Naive thymus-derived CD8-positive, alpha-beta T cell (primary cell): ENCODE measurements at regions not wholly inside any gene's neighbourhood (a gene's known extent, or its start where the extent isn't known, plus 50 kb on each side); places are given as distances from the start of the nearest gene placed in this dataset.

ENCODE experiments used
- ATAC-seq, 2 donors: fragments of 150-1000 bp; cut with Tn5 transposase in 1 of 2; sonication (Bioruptor Pico), chemical (Tn5 transposase) in 1 of 2; 1 replicate in 1 of 2; 2 replicates in 1 of 2; pipeline ENCODE4 v1.10.0; 2021; ENCODE audit warnings: mild to moderate bottlenecking in 2 of 2, moderate library complexity in 2 of 2
- POLR2A ChIA-PET: fragments of 350-600 bp; sonication (Branson Sonifier 250); formaldehyde crosslinking; loops from one replicate; lab custom pipeline; 2021; ENCODE audit warnings: antibody characterized with exemption; lab: Charles Lee
- DNase-seq, 10 donors: peaks; one replicate each; pipeline versions ENCODE4 v3.0.0 to v3.0.0-alpha.2; 2020 to 2022
- H3K27ac Mint-ChIP-seq, 10 donors: one replicate each; pipeline ENCODE4 v1.8.0; 2020 to 2022; ENCODE audit warnings: mild to moderate bottlenecking in 10 of 10, mixed read lengths in 10 of 10, moderate library complexity in 4 of 10, inconsistent platforms in 1 of 10
- H3K27me3 Mint-ChIP-seq, 5 donors: one replicate each; pipeline ENCODE4 v1.8.0; 2021 to 2022; ENCODE audit warnings: mixed read lengths in 5 of 5
- H3K36me3 Mint-ChIP-seq, 3 donors: one replicate each; pipeline ENCODE4 v1.8.0; 2020 to 2022; ENCODE audit warnings: mixed read lengths in 3 of 3, mild to moderate bottlenecking in 2 of 3, inconsistent platforms in 1 of 3
- H3K4me1 Mint-ChIP-seq, 4 donors: one replicate each; pipeline ENCODE4 v1.8.0; 2021 to 2022; ENCODE audit warnings: mixed read lengths in 4 of 4
- H3K4me3 Mint-ChIP-seq, 10 donors: one replicate each; pipeline ENCODE4 v1.8.0; 2020 to 2022; ENCODE audit warnings: mild to moderate bottlenecking in 10 of 10, mixed read lengths in 10 of 10, moderate library complexity in 6 of 10, inconsistent platforms in 1 of 10
- H3K9me3 Mint-ChIP-seq, 9 donors: one replicate each; pipeline ENCODE4 v1.8.0; 2020 to 2022; ENCODE audit warnings: mixed read lengths in 9 of 9, mild to moderate bottlenecking in 3 of 9, inconsistent platforms in 1 of 9, moderate library complexity in 1 of 9

- H3K4me1 Mint-ChIP-seq = no peaks in the 10 kb centered on the region
- no peaks in the 10 kb centered on the region for H3K27me3 Mint-ChIP-seq
- no peak overlapping the region for H3K27ac Mint-ChIP-seq
- H3K9me3 Mint-ChIP-seq = peaks cover 0 to 51% (median 10%) of the 10 kb centered on the region in 9 donors
- H3K4me3 Mint-ChIP-seq = no peak overlapping the region
- POLR2A ChIA-PET = no interaction called here
- DNase-seq (no peak), ATAC-seq (no peak)
- H3K36me3 Mint-ChIP-seq = peaks cover 0 to 6% (median 0%) of the 10 kb centered on the region in 3 donors
Measured at GRCh38 chr1:177451191-177451590, 280.4 kb downstream of the BRINP2 start.

DNA sequence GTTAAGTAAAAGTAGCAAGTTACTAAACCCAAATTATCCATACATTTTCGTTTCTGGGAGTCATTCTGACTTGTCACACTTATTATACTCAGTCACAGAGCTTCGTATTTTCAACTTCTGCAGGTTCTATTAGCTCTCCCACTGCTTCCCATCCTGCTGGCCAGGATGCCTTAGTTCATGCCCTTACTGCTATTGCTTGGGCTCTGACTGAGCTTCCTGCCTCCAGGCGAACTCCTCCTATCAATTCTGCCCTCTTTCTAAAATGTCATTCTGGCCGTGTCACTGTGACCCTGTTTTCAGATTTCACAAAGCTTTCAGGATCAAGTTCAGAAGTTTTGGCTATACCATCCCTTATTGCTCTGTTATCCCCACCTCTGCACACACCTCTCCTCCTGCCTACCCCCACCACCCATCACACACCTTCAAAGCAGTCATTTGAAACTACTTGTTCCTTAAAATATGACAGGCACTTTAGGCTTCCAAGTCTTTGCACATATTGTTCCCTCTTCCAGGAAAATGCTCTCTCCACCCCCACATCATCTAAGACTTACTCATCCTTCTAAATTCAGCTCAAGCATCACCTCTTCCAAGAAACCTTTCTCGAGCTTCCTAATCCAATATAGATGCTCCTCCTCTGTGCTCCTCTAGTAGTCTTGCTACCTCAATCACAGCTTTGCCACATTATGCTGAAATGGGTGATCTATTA lies 278.0 kb downstream of the BRINP2 start:
- Mint-ChIP-seq H3K36me3 (peaks cover 0 to 6% (median 0%) of the 10 kb centered on the region in 3 donors), H3K4me3 (no peak overlapping the region), H3K4me1 (no peaks in the 10 kb centered on the region), H3K9me3 (peaks cover 0 to 38% (median 8%) of the 10 kb centered on the region in 9 donors), H3K27me3 (no peaks in the 10 kb centered on the region), H3K27ac (no peak overlapping the region)
- no peak for DNase-seq
- ATAC-seq = no peak
- POLR2A ChIA-PET = no interaction called here

DNA sequence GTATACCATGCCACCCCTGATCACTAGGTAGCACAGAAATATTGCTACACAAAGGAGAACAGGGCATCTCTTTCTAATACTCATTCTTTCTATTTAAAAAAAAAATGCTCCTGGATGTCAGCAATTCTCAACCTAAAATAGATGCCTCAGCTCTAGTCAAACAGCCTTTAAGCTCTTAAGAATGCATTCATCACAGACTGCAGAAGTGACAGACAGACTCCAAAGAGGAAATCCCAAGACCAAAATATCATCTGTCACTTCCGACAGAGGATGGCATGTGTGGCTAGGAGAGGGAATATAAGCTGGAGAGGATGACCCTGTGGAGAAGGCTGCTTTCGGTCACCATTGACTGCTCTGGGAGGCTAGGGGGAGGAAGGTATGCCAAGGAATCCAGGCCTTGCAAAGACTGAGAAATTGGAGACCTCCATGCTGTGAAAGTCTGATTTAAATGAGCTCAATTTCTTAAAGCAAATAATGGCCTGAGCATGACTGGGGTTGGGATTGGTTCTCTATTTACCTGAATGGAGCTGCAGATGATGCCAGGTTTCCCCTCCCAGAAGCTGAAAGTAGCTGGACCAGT lies 277.4 kb downstream of the BRINP2 start:
- Mint-ChIP-seq H3K27me3 (no peaks in the 10 kb centered on the region), H3K9me3 (peaks cover 0 to 31% (median 4%) of the 10 kb centered on the region in 9 donors), H3K4me3 (no peak overlapping the region), H3K27ac (no peak overlapping the region), H3K4me1 (no peaks in the 10 kb centered on the region), H3K36me3 (peaks cover 0 to 6% (median 0%) of the 10 kb centered on the region in 3 donors)
- POLR2A ChIA-PET = no interaction called here
- ATAC-seq = no peak
- no peak for DNase-seq

DNA sequence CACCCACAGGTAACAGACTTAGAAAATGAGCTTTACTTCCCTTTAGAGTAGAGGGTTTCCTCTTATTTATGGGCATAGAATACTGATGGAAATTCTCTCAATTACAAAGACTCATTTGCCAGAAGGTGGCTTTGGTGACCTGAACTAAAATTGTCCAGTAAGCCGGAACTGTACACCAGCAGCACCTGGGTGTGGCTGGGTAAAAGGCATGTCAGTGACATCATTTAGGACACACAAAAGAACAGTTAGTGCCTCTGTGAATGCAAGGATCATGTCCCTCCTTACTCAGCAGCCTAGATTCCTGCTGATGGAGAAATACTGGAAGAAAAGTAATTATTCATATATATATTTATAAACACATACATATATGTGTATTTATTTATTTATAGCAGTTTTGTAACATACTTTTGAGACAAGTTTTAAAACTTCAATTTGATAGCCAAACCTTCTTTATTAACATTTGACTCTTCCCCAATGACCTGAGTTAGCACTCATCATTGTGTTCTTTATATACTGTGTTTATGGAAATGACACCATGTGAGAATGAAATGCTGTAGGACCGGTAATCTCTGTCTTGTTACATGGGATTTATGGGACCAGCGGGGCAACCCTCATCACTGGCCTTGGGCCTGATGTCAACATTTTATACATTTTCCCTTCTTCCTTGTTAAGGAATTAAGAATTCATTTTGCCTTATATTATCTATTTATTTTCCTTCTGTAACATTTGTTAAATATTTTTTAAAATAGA lies 274.4 kb downstream of the BRINP2 start:
- ATAC-seq = no peak

GRCh38 chr1:177443003-177443402 lies 272.2 kb downstream of the BRINP2 start:
- POLR2A ChIA-PET = no interaction called here
- Mint-ChIP-seq H3K36me3 (no peaks in the 10 kb centered on the region), H3K27me3 (no peaks in the 10 kb centered on the region), H3K4me3 (no peak overlapping the region), H3K27ac (no peak overlapping the region), H3K9me3 (peaks cover 0 to 10% (median 0%) of the 10 kb centered on the region in 9 donors), H3K4me1 (no peaks in the 10 kb centered on the region)
- ATAC-seq = no peak
- DNase-seq = no peak

More for the DNA sequence above, 274.4 kb downstream of the BRINP2 start:
- peaks cover 0 to 23% (median 2%) of the 10 kb centered on the region in 9 donors for H3K9me3 Mint-ChIP-seq
- no peak for DNase-seq
- no peak overlapping the region for H3K4me3 Mint-ChIP-seq
- no peaks in the 10 kb centered on the region for H3K27me3 Mint-ChIP-seq
- H3K4me1 Mint-ChIP-seq = no peaks in the 10 kb centered on the region
- H3K36me3 Mint-ChIP-seq = peaks cover 0 to 6% (median 0%) of the 10 kb centered on the region in 3 donors
- POLR2A ChIA-PET = no interaction called here
- H3K27ac Mint-ChIP-seq = no peak overlapping the region

DNA sequence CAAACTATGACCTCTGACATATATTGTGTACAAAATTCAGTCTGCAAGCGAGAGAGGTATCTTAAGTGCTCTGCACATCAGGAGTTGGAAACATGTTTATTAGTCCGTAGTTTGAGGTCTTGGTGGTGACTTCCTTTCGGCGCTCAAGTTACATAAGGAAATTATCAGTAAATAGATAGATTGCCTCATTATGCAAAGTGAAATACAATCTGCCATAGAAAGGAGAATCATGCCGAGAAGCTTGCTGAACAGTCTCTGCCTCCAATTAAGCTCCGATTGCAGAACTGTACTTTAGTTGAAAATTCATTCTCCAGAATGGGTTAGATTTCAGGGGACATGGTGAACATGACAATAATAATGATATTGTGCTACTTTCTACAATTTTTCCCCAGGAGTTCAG lies 271.8 kb downstream of the BRINP2 start:
- Mint-ChIP-seq H3K36me3 (no peaks in the 10 kb centered on the region), H3K27ac (no peak overlapping the region), H3K4me1 (no peaks in the 10 kb centered on the region), H3K27me3 (no peaks in the 10 kb centered on the region), H3K9me3 (peaks cover 0 to 10% (median 0%) of the 10 kb centered on the region in 9 donors), H3K4me3 (no peak overlapping the region)
- POLR2A ChIA-PET = no interaction called here
- DNase-seq (no peak), ATAC-seq (no peak)

DNA sequence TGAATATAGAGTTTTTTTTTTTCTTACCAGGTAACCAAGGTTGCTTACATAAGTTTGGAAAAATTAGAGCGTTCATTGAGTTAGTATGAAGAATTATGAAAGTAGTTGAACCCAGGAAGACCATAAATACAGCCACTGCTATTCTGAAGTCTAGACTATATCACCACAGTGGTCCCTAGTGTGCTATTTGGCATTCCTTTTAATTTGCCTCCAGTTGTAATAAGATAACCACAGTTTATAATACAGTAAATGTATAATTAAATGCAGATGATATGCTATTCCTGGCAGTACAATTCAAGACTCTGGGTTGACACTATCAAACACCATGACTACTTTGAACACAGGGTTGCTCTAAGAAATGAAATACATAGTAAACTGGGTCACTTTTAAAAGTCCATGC lies 270.5 kb downstream of the BRINP2 start:
- Mint-ChIP-seq H3K27ac (no peak overlapping the region), H3K27me3 (no peaks in the 10 kb centered on the region), H3K4me1 (no peaks in the 10 kb centered on the region), H3K4me3 (no peak overlapping the region), H3K36me3 (no peaks in the 10 kb centered on the region), H3K9me3 (peaks cover 0 to 10% (median 0%) of the 10 kb centered on the region in 9 donors)
- ATAC-seq (no peak), DNase-seq (no peak)
- POLR2A ChIA-PET = no interaction called here

DNA sequence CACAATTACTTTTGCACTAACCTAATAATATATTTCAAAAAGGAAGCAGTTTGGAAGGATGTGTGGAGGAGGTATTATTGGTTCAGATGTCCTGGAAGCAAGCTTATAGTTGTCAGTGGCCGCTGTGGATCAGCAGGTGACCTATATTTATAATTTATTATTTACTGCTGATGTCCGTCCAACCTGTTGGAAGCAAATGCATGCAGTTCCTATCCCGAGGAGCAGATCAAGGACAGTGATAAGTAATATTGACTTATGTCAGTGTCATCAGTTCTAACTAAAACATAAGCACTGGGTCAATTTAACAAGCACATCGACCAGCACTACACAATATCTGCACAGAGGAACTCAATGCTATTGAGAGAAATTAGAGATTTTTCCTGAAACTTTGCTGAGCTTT lies 270.1 kb downstream of the BRINP2 start:
- ATAC-seq (no peak), DNase-seq (no peak)
- Mint-ChIP-seq H3K27me3 (no peaks in the 10 kb centered on the region), H3K4me3 (no peak overlapping the region), H3K9me3 (peaks cover 0 to 10% (median 0%) of the 10 kb centered on the region in 9 donors), H3K27ac (no peak overlapping the region), H3K36me3 (no peaks in the 10 kb centered on the region), H3K4me1 (no peaks in the 10 kb centered on the region)
- POLR2A ChIA-PET = no interaction called here

DNA sequence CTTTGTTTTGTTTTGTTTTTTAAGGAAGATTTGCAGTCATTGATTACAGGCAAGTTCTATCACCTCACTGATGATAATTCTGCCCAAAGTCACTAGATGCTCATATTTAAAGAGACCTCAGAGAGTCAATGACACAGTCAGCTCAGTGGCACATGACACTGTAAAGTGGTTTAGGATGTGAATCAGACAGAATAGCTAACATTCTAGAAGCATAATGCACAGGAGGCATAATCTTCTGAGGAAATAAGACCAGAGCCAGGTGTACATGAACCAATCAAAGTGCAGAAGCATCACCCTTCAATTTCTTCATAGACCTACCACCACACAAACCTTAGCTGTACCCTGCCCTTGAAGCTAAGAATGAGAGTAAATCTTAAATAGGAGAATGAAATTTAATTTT lies 268.5 kb downstream of the BRINP2 start:
- ATAC-seq = no peak

GRCh38 chr1:177435364-177435763 lies 264.6 kb downstream of the BRINP2 start:
- H3K36me3 Mint-ChIP-seq = no peaks in the 10 kb centered on the region
- ATAC-seq = no peak
- POLR2A ChIA-PET = no interaction called here

More for the DNA sequence above, 268.5 kb downstream of the BRINP2 start:
- Mint-ChIP-seq H3K9me3 (peaks cover 0 to 7% (median 0%) of the 10 kb centered on the region in 9 donors), H3K4me1 (no peaks in the 10 kb centered on the region), H3K27me3 (no peaks in the 10 kb centered on the region), H3K27ac (no peak overlapping the region), H3K36me3 (no peaks in the 10 kb centered on the region), H3K4me3 (no peak overlapping the region)
- POLR2A ChIA-PET = no interaction called here
- no peak for DNase-seq

GRCh38 chr1:177432897-177433296 lies 262.1 kb downstream of the BRINP2 start:
- H3K27ac Mint-ChIP-seq = no peak overlapping the region
- no peaks in the 10 kb centered on the region for H3K4me1 Mint-ChIP-seq
- H3K27me3 Mint-ChIP-seq = no peaks in the 10 kb centered on the region

More at GRCh38 chr1:177435364-177435763, 264.6 kb downstream of the BRINP2 start:
- Mint-ChIP-seq H3K4me3 (no peak overlapping the region), H3K4me1 (no peaks in the 10 kb centered on the region), H3K9me3 (peaks cover 0 to 7% (median 0%) of the 10 kb centered on the region in 9 donors), H3K27me3 (no peaks in the 10 kb centered on the region), H3K27ac (no peak overlapping the region)
- no peak for DNase-seq

DNA sequence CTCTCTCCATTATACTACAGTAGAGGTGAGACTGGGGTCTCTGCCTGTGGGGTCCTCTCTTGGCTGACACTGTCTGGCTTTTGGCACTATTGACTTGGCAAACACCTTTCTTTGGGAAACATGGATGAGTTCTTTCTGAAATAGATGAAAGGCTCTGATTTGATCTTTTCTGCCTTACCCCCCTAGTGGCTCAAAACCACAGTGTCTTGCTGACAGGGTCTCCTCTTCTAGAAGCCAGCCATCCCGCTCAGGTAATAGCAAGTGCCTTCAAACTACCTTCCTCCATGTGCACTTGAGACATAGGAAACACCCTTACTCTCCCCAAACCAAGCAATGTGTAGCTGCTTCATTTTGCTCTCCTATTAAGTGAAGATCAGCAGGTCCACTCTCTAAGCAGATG lies 260.4 kb downstream of the BRINP2 start:
- Mint-ChIP-seq H3K9me3 (peaks cover 0 to 8% (median 2%) of the 10 kb centered on the region in 9 donors), H3K27ac (no peak overlapping the region), H3K36me3 (no peaks in the 10 kb centered on the region), H3K27me3 (no peaks in the 10 kb centered on the region), H3K4me3 (no peak overlapping the region), H3K4me1 (no peaks in the 10 kb centered on the region)
- ATAC-seq (no peak), DNase-seq (no peak)
- POLR2A ChIA-PET = no interaction called here

More at GRCh38 chr1:177432897-177433296, 262.1 kb downstream of the BRINP2 start:
- H3K36me3 Mint-ChIP-seq = no peaks in the 10 kb centered on the region
- no peak for ATAC-seq
- no peak overlapping the region for H3K4me3 Mint-ChIP-seq
- DNase-seq = no peak
- peaks cover 0 to 7% (median 0%) of the 10 kb centered on the region in 9 donors for H3K9me3 Mint-ChIP-seq
- POLR2A ChIA-PET = no interaction called here

- DNase-seq (no peak), ATAC-seq (no peak)
- Mint-ChIP-seq H3K9me3 (peaks cover 0 to 7% (median 0%) of the 10 kb centered on the region in 9 donors), H3K4me3 (no peak overlapping the region), H3K4me1 (no peaks in the 10 kb centered on the region), H3K27ac (no peak overlapping the region), H3K36me3 (no peaks in the 10 kb centered on the region), H3K27me3 (no peaks in the 10 kb centered on the region)
- POLR2A ChIA-PET = no interaction called here
Measured at GRCh38 chr1:177429234-177429633, 258.5 kb downstream of the BRINP2 start.
